ENCODE measurements at regions not wholly inside any gene's neighbourhood (a gene's known extent, or its start where the extent isn't known, plus 50 kb on each side); places are given as distances from the start of the nearest gene placed in this dataset.

- POLR2A ChIA-PET, result no interaction called here
- TF ChIP-seq, protein P1, sequence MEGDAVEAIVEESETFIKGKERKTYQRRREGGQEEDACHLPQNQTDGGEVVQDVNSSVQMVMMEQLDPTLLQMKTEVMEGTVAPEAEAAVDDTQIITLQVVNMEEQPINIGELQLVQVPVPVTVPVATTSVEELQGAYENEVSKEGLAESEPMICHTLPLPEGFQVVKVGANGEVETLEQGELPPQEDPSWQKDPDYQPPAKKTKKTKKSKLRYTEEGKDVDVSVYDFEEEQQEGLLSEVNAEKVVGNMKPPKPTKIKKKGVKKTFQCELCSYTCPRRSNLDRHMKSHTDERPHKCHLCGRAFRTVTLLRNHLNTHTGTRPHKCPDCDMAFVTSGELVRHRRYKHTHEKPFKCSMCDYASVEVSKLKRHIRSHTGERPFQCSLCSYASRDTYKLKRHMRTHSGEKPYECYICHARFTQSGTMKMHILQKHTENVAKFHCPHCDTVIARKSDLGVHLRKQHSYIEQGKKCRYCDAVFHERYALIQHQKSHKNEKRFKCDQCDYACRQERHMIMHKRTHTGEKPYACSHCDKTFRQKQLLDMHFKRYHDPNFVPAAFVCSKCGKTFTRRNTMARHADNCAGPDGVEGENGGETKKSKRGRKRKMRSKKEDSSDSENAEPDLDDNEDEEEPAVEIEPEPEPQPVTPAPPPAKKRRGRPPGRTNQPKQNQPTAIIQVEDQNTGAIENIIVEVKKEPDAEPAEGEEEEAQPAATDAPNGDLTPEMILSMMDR (IDR thresholded peaks at IDR 0.05; ENCODE audit: insufficient read depth in 1 of 2, low read depth in 1 of 2, low read length in 1 of 2, severe bottlenecking in 1 of 2, unreplicated experiment in 1 of 2), result no peak
- Histone ChIP-seq H3K4me3 (ENCODE audit: low read depth, low read length) (no peak overlapping the region), H3K9me3 (no peaks in the 10 kb centered on the region), H3K4me1 (peaks cover 42% of the 10 kb centered on the region), H3K36me3 (ENCODE audit: control insufficient read depth, insufficient read depth, low read length) (no peaks in the 10 kb centered on the region), H3K27me3 (replicated peaks; ENCODE audit: control insufficient read depth, insufficient read depth, low read length) (no peaks in the 10 kb centered on the region)
- Mint-ChIP-seq H3K27ac (ENCODE audit: unreplicated experiment) (no peak overlapping the region), H3K36me3 (ENCODE audit: insufficient read depth, unreplicated experiment) (peaks cover 5% of the 10 kb centered on the region), H3K27me3 (ENCODE audit: insufficient read depth, unreplicated experiment) (no peaks in the 10 kb centered on the region), H3K4me1 (ENCODE audit: low read depth, unreplicated experiment) (peaks cover 31% of the 10 kb centered on the region), H3K9me3 (ENCODE audit: unreplicated experiment) (no peaks in the 10 kb centered on the region), H3K4me3 (ENCODE audit: unreplicated experiment) (no peak overlapping the region)
- CTCF ChIA-PET, result no interaction called here
- BruUV-seq (replicated peaks), result no TSS peak
- intact Hi-C loops (cut with micrococcal nuclease; ENCODE audit: unreplicated experiment), result no loop called here
- DNase-seq, result no peak
Measured at GRCh38 chr9:7980691-7981289, 181.2 kb upstream of the DMAC1 start.

- intact Hi-C loops (cut with micrococcal nuclease; ENCODE audit: unreplicated experiment), result no loop called here
- CTCF ChIA-PET, result no interaction called here
- H3K4me3 Mint-ChIP-seq (ENCODE audit: unreplicated experiment), result no peak overlapping the region
- H3K9me3 Mint-ChIP-seq (ENCODE audit: unreplicated experiment), result no peaks in the 10 kb centered on the region
- Histone ChIP-seq H3K27me3 (replicated peaks; ENCODE audit: control insufficient read depth, insufficient read depth, low read length) (no peaks in the 10 kb centered on the region), H3K36me3 (ENCODE audit: control insufficient read depth, insufficient read depth, low read length) (no peaks in the 10 kb centered on the region), H3K4me1 (peaks cover 48% of the 10 kb centered on the region), H3K9me3 (no peaks in the 10 kb centered on the region), H3K4me3 (ENCODE audit: low read depth, low read length) (no peak overlapping the region)
- TF ChIP-seq, protein P1 (IDR thresholded peaks at IDR 0.05; ENCODE audit: insufficient read depth in 1 of 2, low read depth in 1 of 2, low read length in 1 of 2, severe bottlenecking in 1 of 2, unreplicated experiment in 1 of 2), result no peak
- peaks cover 32% of the 10 kb centered on the region for H3K4me1 Mint-ChIP-seq (ENCODE audit: low read depth, unreplicated experiment)
- no peaks in the 10 kb centered on the region for H3K27me3 Mint-ChIP-seq (ENCODE audit: insufficient read depth, unreplicated experiment)
- no peak for DNase-seq
- BruUV-seq (replicated peaks), result no TSS peak
- H3K27ac Mint-ChIP-seq (ENCODE audit: unreplicated experiment), result no peak overlapping the region
- peaks cover 5% of the 10 kb centered on the region for H3K36me3 Mint-ChIP-seq (ENCODE audit: insufficient read depth, unreplicated experiment)
- POLR2A ChIA-PET, result no interaction called here
Measured at GRCh38 chr9:7980041-7980440, 180.5 kb upstream of the DMAC1 start.

GRCh38 chr9:7979611-7980010 lies 180.0 kb upstream of the DMAC1 start:
- no peaks in the 10 kb centered on the region for H3K9me3 ChIP-seq
- no peaks in the 10 kb centered on the region for H3K36me3 ChIP-seq (ENCODE audit: control insufficient read depth, insufficient read depth, low read length)
- TF ChIP-seq, protein P1 (IDR thresholded peaks at IDR 0.05; ENCODE audit: insufficient read depth in 1 of 2, low read depth in 1 of 2, low read length in 1 of 2, severe bottlenecking in 1 of 2, unreplicated experiment in 1 of 2), result no peak
- intact Hi-C loops (cut with micrococcal nuclease; ENCODE audit: unreplicated experiment), result no loop called here
- ChIA-PET CTCF (no interaction called here), POLR2A (no interaction called here)
- no peak for DNase-seq
- H3K27ac Mint-ChIP-seq (ENCODE audit: unreplicated experiment), result no peak overlapping the region
- H3K4me3 Mint-ChIP-seq (ENCODE audit: unreplicated experiment), result no peak overlapping the region
- no peaks in the 10 kb centered on the region for H3K27me3 ChIP-seq (replicated peaks; ENCODE audit: control insufficient read depth, insufficient read depth, low read length)
- no peaks in the 10 kb centered on the region for H3K27me3 Mint-ChIP-seq (ENCODE audit: insufficient read depth, unreplicated experiment)
- no peak overlapping the region for H3K4me3 ChIP-seq (ENCODE audit: low read depth, low read length)
- peaks cover 5% of the 10 kb centered on the region for H3K36me3 Mint-ChIP-seq (ENCODE audit: insufficient read depth, unreplicated experiment)
- peaks cover 48% of the 10 kb centered on the region for H3K4me1 ChIP-seq
- no TSS peak for BruUV-seq (replicated peaks)
- peaks cover 36% of the 10 kb centered on the region for H3K4me1 Mint-ChIP-seq (ENCODE audit: low read depth, unreplicated experiment)
- no peaks in the 10 kb centered on the region for H3K9me3 Mint-ChIP-seq (ENCODE audit: unreplicated experiment)
